ENCODE measurements at regions not wholly inside any gene's neighbourhood (a gene's known extent, or its start where the extent isn't known, plus 50 kb on each side); places are given as distances from the start of the nearest gene placed in this dataset.

GRCh38 chr13:40052954-40053353 lies 397.5 kb downstream of the COG6 start (continued):
- TF ChIP-seq ZNF462 (CRISPR knock-in tag; IDR thresholded peaks at IDR 0.05) (no peak), EZH2 (IDR thresholded peaks at IDR 0.05; ENCODE audit: low read depth, unreplicated experiment) (no peak), POLR2AphosphoS5 (IDR thresholded peaks at IDR 0.05; ENCODE audit: low read depth) (no peak), CTCF (conservative IDR thresholded peaks at IDR 0.05; ENCODE audit: low read depth in 2 of 2) (no peak), CREB1 (CRISPR knock-in tag; IDR thresholded peaks at IDR 0.05; ENCODE audit: low read depth) (no peak), ZNF331 (CRISPR knock-in tag; IDR thresholded peaks at IDR 0.05; ENCODE audit: low read depth) (no peak), JUNB (IDR thresholded peaks at IDR 0.05; ENCODE audit: unreplicated experiment) (no peak)
- TF ChIP-seq, protein P1, sequence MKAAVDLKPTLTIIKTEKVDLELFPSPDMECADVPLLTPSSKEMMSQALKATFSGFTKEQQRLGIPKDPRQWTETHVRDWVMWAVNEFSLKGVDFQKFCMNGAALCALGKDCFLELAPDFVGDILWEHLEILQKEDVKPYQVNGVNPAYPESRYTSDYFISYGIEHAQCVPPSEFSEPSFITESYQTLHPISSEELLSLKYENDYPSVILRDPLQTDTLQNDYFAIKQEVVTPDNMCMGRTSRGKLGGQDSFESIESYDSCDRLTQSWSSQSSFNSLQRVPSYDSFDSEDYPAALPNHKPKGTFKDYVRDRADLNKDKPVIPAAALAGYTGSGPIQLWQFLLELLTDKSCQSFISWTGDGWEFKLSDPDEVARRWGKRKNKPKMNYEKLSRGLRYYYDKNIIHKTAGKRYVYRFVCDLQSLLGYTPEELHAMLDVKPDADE (IDR thresholded peaks at IDR 0.05): no peak

All from GM23338 (cell line).